SK-N-SH treated with all-trans-retinoic acid at 6 μM for 48 hours (cell line): ENCODE measurements at regions not wholly inside any gene's neighbourhood (a gene's known extent, or its start where the extent isn't known, plus 50 kb on each side); places are given as distances from the start of the nearest gene placed in this dataset.

Source experiments
- ATAC-seq: fragments of 200-7000 bp; cut with Tn5 transposase; 3 replicates; pipeline ENCODE4 v1.9.1; 2020; ENCODE audit warnings: mild to moderate bottlenecking, moderate library complexity
- ARNTL ChIP-seq: fragments of 450-650 bp; formaldehyde crosslinking; IDR thresholded peaks from 2 replicates; pipeline ENCODE4 v1.5.0; 2020; ENCODE audit warnings: low read depth, mild to moderate bottlenecking, moderate library complexity, borderline replicate concordance
- CREB5 ChIP-seq: fragments of 250-450 bp; sonication (Bioruptor Pico); IDR thresholded peaks from 2 replicates; pipeline ENCODE4 v1.5.1; 2020; ENCODE audit warnings: low read depth, mild to moderate bottlenecking, moderate library complexity
- CSDC2 ChIP-seq: fragments of 250-450 bp; sonication (Bioruptor Pico); IDR thresholded peaks from 2 replicates; pipeline ENCODE4 v1.5.0; 2020; ENCODE audit warnings: mild to moderate bottlenecking, moderate library complexity
- ESRRG ChIP-seq: fragments of 250-450 bp; sonication (Bioruptor Pico); IDR thresholded peaks from 2 replicates; pipeline ENCODE4 v1.6.1; 2021; ENCODE audit warnings: mild to moderate bottlenecking
- GLIS3 ChIP-seq: fragments of 250-450 bp; sonication (Bioruptor Pico); IDR thresholded peaks from 2 replicates; pipeline ENCODE4 v1.5.0; 2020; ENCODE audit warnings: mild to moderate bottlenecking, moderate library complexity
- ISL1 ChIP-seq: fragments of 250-450 bp; sonication (Bioruptor Pico); IDR thresholded peaks from 2 replicates; pipeline ENCODE4 v2.1.2; 2022; ENCODE audit warnings: mild to moderate bottlenecking, moderate library complexity
- OSR1 ChIP-seq: fragments of 250-450 bp; sonication (Bioruptor Pico); IDR thresholded peaks from 2 replicates; pipeline ENCODE4 v1.8.0; 2022; ENCODE audit warnings: moderate library complexity, mild to moderate bottlenecking, inconsistent platforms
- POU6F1 ChIP-seq: fragments of 250-450 bp; sonication (Bioruptor Pico); IDR thresholded peaks from 2 replicates; pipeline ENCODE4 v1.8.0; 2021; ENCODE audit warnings: low read depth, mild to moderate bottlenecking, moderate library complexity, borderline replicate concordance
- PPARA ChIP-seq: fragments of 250-450 bp; sonication (Bioruptor Pico); IDR thresholded peaks from 2 replicates; pipeline ENCODE4 v1.5.0; 2020; ENCODE audit warnings: mild to moderate bottlenecking, borderline replicate concordance
- RARB ChIP-seq: fragments of 250-450 bp; sonication (Bioruptor Pico); IDR thresholded peaks from 2 replicates; pipeline ENCODE4 v1.8.0; 2021; ENCODE audit warnings: mild to moderate bottlenecking, moderate library complexity
- TCF4 ChIP-seq: fragments of 250-450 bp; sonication (Bioruptor Pico); IDR thresholded peaks from 2 replicates; pipeline ENCODE4 v1.8.0; 2021; ENCODE audit warnings: mild to moderate bottlenecking, moderate library complexity, borderline replicate concordance
- TOX ChIP-seq: fragments of 250-450 bp; sonication (Bioruptor Pico); IDR thresholded peaks from 2 replicates; pipeline ENCODE4 v1.8.0; 2021; ENCODE audit warnings: mild to moderate bottlenecking, moderate library complexity, borderline replicate concordance
- ZC3H10 ChIP-seq: fragments of 250-450 bp; sonication (Bioruptor Pico); IDR thresholded peaks from 2 replicates; pipeline ENCODE4 v1.5.1; 2021; ENCODE audit warnings: mild to moderate bottlenecking, moderate library complexity
- ZFP3 ChIP-seq: fragments of 250-450 bp; sonication (Bioruptor Pico); IDR thresholded peaks from 2 replicates; pipeline ENCODE4 v1.5.0; 2020; ENCODE audit warnings: mild to moderate bottlenecking, moderate library complexity
- ZFP30 ChIP-seq: fragments of 450-650 bp; formaldehyde crosslinking; IDR thresholded peaks from 2 replicates; pipeline ENCODE4 v1.5.0; 2022; ENCODE audit warnings: mild to moderate bottlenecking, moderate library complexity
- ZNF565 ChIP-seq: fragments of 450-650 bp; formaldehyde crosslinking; conservative IDR thresholded peaks from 2 replicates; pipeline ENCODE4 v1.5.0; 2020; ENCODE audit warnings: low read depth, mild to moderate bottlenecking, moderate library complexity
- ZNF70 ChIP-seq: fragments of 450-650 bp; formaldehyde crosslinking; IDR thresholded peaks from 2 replicates; pipeline ENCODE4 v1.5.0; 2020; ENCODE audit warnings: mild to moderate bottlenecking, moderate library complexity
- ZNF8 ChIP-seq: fragments of 450-650 bp; formaldehyde crosslinking; IDR thresholded peaks from 2 replicates; pipeline ENCODE4 v1.5.0; 2020; ENCODE audit warnings: mild to moderate bottlenecking, moderate library complexity
- TF ChIP-seq, protein P1 (sequence below): fragments of 250-450 bp; sonication (Bioruptor Pico); IDR thresholded peaks from 2 replicates; pipeline ENCODE4 v1.5.1; 2021; ENCODE audit warnings: mild to moderate bottlenecking, moderate library complexity
- TF ChIP-seq, protein P2 (sequence below): fragments of 250-450 bp; sonication (Bioruptor Pico); IDR thresholded peaks from 2 replicates; pipeline ENCODE4 v1.8.0; 2020; ENCODE audit warnings: mild to moderate bottlenecking, moderate library complexity, borderline replicate concordance

GRCh38 chr13:100944791-100945345, 270.3 kb upstream of the TMTC4 start:
- no peak for ATAC-seq
- TF ChIP-seq ZNF70 (CRISPR knock-in tag) (no peak), ZFP30 (CRISPR knock-in tag) (no peak), CSDC2 (CRISPR knock-in tag) (no peak), RARB (CRISPR knock-in tag) (no peak), POU6F1 (CRISPR knock-in tag) (no peak), ZFP3 (no peak), PPARA (no peak), ZC3H10 (CRISPR knock-in tag) (no peak)
- TF ChIP-seq, protein P1, sequence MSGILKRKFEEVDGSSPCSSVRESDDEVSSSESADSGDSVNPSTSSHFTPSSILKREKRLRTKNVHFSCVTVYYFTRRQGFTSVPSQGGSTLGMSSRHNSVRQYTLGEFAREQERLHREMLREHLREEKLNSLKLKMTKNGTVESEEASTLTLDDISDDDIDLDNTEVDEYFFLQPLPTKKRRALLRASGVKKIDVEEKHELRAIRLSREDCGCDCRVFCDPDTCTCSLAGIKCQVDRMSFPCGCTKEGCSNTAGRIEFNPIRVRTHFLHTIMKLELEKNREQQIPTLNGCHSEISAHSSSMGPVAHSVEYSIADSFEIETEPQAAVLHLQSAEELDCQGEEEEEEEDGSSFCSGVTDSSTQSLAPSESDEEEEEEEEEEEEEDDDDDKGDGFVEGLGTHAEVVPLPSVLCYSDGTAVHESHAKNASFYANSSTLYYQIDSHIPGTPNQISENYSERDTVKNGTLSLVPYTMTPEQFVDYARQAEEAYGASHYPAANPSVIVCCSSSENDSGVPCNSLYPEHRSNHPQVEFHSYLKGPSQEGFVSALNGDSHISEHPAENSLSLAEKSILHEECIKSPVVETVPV (CRISPR knock-in tag) = no peak

DNA sequence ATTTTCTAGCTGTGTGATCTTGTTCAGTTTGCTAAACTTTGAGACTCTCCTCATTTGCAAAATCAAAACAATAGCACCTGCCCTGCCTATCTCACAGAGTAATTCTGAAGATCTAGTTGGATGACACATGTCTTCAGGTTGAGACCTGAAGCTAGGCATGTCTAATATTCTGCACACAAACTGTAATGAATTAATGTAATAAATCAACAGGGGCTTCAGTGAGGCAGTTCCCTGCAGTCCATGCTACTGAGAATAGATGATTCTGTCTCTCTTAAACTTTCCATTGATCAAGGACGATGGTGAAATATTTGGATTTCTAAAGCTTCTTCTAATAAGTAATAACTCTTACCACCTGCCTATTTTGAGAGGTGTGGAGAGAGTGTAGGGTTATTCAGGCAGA, 268.1 kb upstream of the TMTC4 start:
- no peak for TF ChIP-seq RARB (CRISPR knock-in tag)
- TF ChIP-seq PPARA = no peak
- no peak for TF ChIP-seq TCF4 (CRISPR knock-in tag)
- TF ChIP-seq TOX = no peak
- TF ChIP-seq CREB5 (CRISPR knock-in tag) = no peak
- TF ChIP-seq OSR1 = no peak
- TF ChIP-seq ZNF8 = no peak
- no peak for TF ChIP-seq POU6F1 (CRISPR knock-in tag)
- no peak for TF ChIP-seq ARNTL (CRISPR knock-in tag)
- TF ChIP-seq ZNF70 (CRISPR knock-in tag) = no peak
- TF ChIP-seq ESRRG (CRISPR knock-in tag) = no peak
- TF ChIP-seq ZFP3 = no peak
- TF ChIP-seq ZC3H10 (CRISPR knock-in tag) = no peak
- TF ChIP-seq CSDC2 (CRISPR knock-in tag) = no peak
- no peak for ATAC-seq

DNA sequence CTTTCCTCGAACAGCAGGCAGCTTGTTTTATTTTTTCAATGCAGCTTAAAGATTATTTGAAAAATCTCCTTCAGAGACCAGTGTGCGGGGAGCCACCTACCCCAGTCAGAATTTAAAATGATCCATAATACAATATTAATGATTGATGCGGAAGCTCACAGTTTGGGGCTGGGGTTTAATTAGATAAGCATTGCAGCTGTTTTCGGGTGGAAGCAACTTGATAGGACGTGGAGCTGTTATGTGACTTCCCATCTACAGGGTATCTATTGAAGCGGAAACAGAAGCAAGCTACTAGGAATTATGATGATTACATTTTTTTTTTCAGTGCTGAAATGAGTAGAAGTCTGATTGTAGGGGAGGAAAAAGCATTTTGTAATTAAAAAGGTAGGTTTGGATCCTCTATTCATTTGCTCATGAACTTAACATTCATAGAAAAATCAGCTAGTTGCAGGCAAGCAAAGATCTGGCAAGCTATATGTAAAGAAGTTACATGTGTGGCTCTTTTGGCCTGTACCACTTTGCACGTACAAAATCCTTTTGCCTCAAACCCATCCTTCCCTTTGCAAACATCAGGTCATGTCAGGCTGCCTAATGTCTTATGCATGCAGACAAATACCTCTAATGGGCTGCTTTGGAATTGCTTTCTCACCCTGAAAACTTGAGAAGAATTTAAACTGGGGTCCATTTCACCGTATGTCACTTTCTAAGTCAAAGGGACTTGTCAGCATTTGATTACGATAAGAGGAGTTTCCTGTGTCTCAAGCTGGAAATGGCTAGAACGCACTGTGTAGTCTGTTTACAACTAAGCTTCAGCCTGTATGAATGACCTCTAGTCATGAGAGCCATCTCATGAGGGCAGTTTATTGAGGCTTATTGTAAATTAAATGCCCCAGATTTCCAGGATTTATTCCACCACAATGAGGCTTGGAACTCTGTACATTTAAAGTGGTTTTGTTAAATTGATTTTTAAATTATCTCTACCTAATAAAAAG, 267.1 kb upstream of the TMTC4 start:
- ATAC-seq = no peak
- no peak for TF ChIP-seq PPARA
- TF ChIP-seq GLIS3 (CRISPR knock-in tag) = no peak
- TF ChIP-seq, protein P2, sequence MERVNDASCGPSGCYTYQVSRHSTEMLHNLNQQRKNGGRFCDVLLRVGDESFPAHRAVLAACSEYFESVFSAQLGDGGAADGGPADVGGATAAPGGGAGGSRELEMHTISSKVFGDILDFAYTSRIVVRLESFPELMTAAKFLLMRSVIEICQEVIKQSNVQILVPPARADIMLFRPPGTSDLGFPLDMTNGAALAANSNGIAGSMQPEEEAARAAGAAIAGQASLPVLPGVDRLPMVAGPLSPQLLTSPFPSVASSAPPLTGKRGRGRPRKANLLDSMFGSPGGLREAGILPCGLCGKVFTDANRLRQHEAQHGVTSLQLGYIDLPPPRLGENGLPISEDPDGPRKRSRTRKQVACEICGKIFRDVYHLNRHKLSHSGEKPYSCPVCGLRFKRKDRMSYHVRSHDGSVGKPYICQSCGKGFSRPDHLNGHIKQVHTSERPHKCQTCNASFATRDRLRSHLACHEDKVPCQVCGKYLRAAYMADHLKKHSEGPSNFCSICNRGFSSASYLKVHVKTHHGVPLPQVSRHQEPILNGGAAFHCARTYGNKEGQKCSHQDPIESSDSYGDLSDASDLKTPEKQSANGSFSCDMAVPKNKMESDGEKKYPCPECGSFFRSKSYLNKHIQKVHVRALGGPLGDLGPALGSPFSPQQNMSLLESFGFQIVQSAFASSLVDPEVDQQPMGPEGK (CRISPR knock-in tag) = no peak
- TF ChIP-seq ZNF565 (CRISPR knock-in tag) = no peak
- TF ChIP-seq ZC3H10 (CRISPR knock-in tag) = no peak
- TF ChIP-seq ZFP30 (CRISPR knock-in tag) = no peak
- no peak for TF ChIP-seq ISL1 (CRISPR knock-in tag)
- TF ChIP-seq ZFP3 = no peak
- no peak for TF ChIP-seq TOX
- TF ChIP-seq ZNF70 (CRISPR knock-in tag) = no peak
- TF ChIP-seq ZNF8 = no peak
- TF ChIP-seq TCF4 (CRISPR knock-in tag) = no peak
- TF ChIP-seq CREB5 (CRISPR knock-in tag) = no peak
- TF ChIP-seq OSR1 = no peak
- TF ChIP-seq, protein P1 (CRISPR knock-in tag) = no peak
- TF ChIP-seq, all 23 proteins: peak for 0
